Neural progenitor cell (in vitro differentiated cells): ENCODE measurements at regions not wholly inside any gene's neighbourhood (a gene's known extent, or its start where the extent isn't known, plus 50 kb on each side); places are given as distances from the start of the nearest gene placed in this dataset.

ENCODE experiments used
- DNase-seq: peaks from one replicate; pipeline ENCODE4 v3.0.0-alpha.2; 2016; ENCODE audit warnings: low spot score
- H2AFZ ChIP-seq: fragments of 200-600 bp; sonication (generic); replicated peaks from 2 replicates; pipeline ENCODE4 v1.6.1; 2016; ENCODE audit warnings: antibody characterized with exemption
- H3F3A ChIP-seq: fragments of 200-600 bp; sonication (generic); 2 replicates; pipeline ENCODE4 v1.6.1; 2016; ENCODE audit warnings: antibody characterized with exemption, low read depth
- H3K27ac ChIP-seq: fragments of 200-600 bp; sonication (generic); 2 replicates; pipeline ENCODE4 v1.5.1; 2016; ENCODE audit warnings: mild to moderate bottlenecking
- H3K27me3 ChIP-seq: fragments of 200-600 bp; sonication (generic); 2 replicates; pipeline ENCODE4 v1.6.1; 2016; ENCODE audit warnings: mild to moderate bottlenecking, moderate library complexity
- H3K36me3 ChIP-seq: fragments of 200-600 bp; sonication (generic); 2 replicates; pipeline ENCODE4 v1.5.1; 2016
- H3K4me1 ChIP-seq: fragments of 200-600 bp; sonication (generic); 2 replicates; pipeline ENCODE4 v1.6.1; 2016; ENCODE audit warnings: mixed run types
- H3K4me2 ChIP-seq: fragments of 200-600 bp; sonication (generic); 2 replicates; pipeline ENCODE4 v1.6.1; 2016
- H3K4me3 ChIP-seq: fragments of 200-600 bp; sonication (generic); 2 replicates; pipeline ENCODE4 v1.5.1; 2016
- H3K79me2 ChIP-seq: fragments of 200-600 bp; sonication (generic); 2 replicates; pipeline ENCODE4 v1.6.1; 2016; ENCODE audit warnings: low read depth
- H3K9ac ChIP-seq: fragments of 200-600 bp; sonication (generic); 2 replicates; pipeline ENCODE4 v1.6.1; 2016
- H3K9me3 ChIP-seq: fragments of 200-600 bp; sonication (generic); 2 replicates; pipeline ENCODE4 v1.5.1; 2016; ENCODE audit warnings: low read depth
- H4K20me1 ChIP-seq: fragments of 200-600 bp; sonication (generic); 2 replicates; pipeline ENCODE4 v1.6.1; 2016; ENCODE audit warnings: low read depth
- H3K27ac Mint-ChIP-seq: 3 replicates; pipeline ENCODE4 v1.8.0; 2021; ENCODE audit warnings: mixed read lengths
- H3K27me3 Mint-ChIP-seq: 2 replicates; pipeline ENCODE4 v1.8.0; 2022; ENCODE audit warnings: low read depth, mild to moderate bottlenecking, inconsistent platforms, moderate library complexity, mixed read lengths; ENCODE audit not compliant: insufficient read depth
- H3K36me3 Mint-ChIP-seq: 3 replicates; pipeline ENCODE4 v1.8.0; 2021; ENCODE audit warnings: mixed read lengths
- H3K4me1 Mint-ChIP-seq: 3 replicates; pipeline ENCODE4 v1.8.0; 2021; ENCODE audit warnings: mixed read lengths
- H3K4me3 Mint-ChIP-seq: 3 replicates; pipeline ENCODE4 v1.8.0; 2021; ENCODE audit warnings: mild to moderate bottlenecking, moderate library complexity, mixed read lengths
- H3K9me3 Mint-ChIP-seq: 3 replicates; pipeline ENCODE4 v1.8.0; 2020; ENCODE audit warnings: mixed read lengths
- EZH2 ChIP-seq: fragments of 200-600 bp; sonication (generic); IDR thresholded peaks from 2 replicates; pipeline ENCODE4 v1.6.1; 2017; ENCODE audit warnings: antibody characterized with exemption, mild to moderate bottlenecking, moderate library complexity
- EZH2phosphoT487 ChIP-seq: fragments of 200-600 bp; sonication (generic); IDR thresholded peaks from 2 replicates; pipeline ENCODE4 v1.6.1; 2017; ENCODE audit warnings: antibody characterized with exemption
- TF ChIP-seq, protein P1 (sequence below): fragments of 200-600 bp; sonication (generic); IDR thresholded peaks from 2 replicates; pipeline ENCODE4 v1.5.1; 2017; ENCODE audit warnings: antibody characterized with exemption, mild to moderate bottlenecking

DNA sequence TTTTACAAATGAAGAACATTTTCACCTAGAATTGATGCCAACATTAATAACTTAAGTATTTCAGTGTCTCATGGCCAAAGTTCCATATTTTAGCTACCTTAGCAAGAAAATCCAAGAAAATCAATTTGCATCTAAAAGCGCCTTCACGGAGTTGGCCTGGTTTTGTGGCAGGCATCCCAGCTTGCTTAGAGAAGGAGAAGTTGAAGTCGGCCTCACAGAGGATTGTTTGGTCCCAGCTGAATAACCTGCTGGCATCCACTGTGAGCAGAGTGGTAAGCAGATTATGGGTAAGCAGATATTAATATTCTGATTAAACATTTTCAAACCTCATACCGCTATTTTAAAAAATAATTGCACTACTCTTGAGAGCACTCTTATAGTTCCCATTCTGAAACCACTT lies 62.3 kb upstream of the STARD13 start:
- Histone ChIP-seq H3F3A (no peaks in the 10 kb centered on the region), H2AFZ (no peak overlapping the region), H3K4me2 (no peak overlapping the region), H3K79me2 (no peaks in the 10 kb centered on the region), H3K36me3 (no peaks in the 10 kb centered on the region), H3K4me1 (peaks cover 6% of the 10 kb centered on the region), H3K9me3 (no peaks in the 10 kb centered on the region), H4K20me1 (no peaks in the 10 kb centered on the region), H3K4me3 (no peak overlapping the region), H3K27ac (no peak overlapping the region), H3K9ac (no peak overlapping the region), H3K27me3 (peaks cover 48% of the 10 kb centered on the region)
- Mint-ChIP-seq H3K27ac (no peak overlapping the region), H3K4me3 (no peak overlapping the region), H3K4me1 (peaks cover 3% of the 10 kb centered on the region), H3K27me3 (peaks cover 15% of the 10 kb centered on the region), H3K36me3 (peaks cover 2% of the 10 kb centered on the region), H3K9me3 (no peaks in the 10 kb centered on the region)
- TF ChIP-seq EZH2 (no peak), EZH2phosphoT487 (no peak)
- TF ChIP-seq, protein P1, sequence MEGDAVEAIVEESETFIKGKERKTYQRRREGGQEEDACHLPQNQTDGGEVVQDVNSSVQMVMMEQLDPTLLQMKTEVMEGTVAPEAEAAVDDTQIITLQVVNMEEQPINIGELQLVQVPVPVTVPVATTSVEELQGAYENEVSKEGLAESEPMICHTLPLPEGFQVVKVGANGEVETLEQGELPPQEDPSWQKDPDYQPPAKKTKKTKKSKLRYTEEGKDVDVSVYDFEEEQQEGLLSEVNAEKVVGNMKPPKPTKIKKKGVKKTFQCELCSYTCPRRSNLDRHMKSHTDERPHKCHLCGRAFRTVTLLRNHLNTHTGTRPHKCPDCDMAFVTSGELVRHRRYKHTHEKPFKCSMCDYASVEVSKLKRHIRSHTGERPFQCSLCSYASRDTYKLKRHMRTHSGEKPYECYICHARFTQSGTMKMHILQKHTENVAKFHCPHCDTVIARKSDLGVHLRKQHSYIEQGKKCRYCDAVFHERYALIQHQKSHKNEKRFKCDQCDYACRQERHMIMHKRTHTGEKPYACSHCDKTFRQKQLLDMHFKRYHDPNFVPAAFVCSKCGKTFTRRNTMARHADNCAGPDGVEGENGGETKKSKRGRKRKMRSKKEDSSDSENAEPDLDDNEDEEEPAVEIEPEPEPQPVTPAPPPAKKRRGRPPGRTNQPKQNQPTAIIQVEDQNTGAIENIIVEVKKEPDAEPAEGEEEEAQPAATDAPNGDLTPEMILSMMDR: no peak
- DNase-seq: no peak

DNA sequence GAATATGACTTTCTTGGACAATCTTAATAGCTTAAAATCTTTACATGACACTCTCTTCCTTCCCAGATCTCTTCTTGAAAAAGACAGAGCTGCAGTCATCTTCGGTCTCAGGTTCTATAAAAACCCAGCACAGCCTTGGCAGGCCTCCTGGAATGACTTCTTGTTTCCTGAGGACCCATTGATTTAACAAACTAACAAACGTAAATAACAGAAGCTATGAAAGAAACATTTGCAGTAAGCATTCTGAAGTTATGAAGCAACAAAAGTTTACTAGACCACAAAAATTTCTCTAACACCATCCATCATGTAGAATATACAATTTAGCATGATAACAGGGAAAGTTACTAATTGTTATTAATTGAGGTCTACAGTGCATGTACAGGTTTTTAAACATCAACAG lies 62.8 kb upstream of the STARD13 start:
- no peak overlapping the region for H2AFZ ChIP-seq
- no peak overlapping the region for H3K9ac ChIP-seq
- no peak overlapping the region for H3K27ac Mint-ChIP-seq
- H3K9me3 Mint-ChIP-seq: no peaks in the 10 kb centered on the region
- peaks cover 53% of the 10 kb centered on the region for H3K27me3 ChIP-seq
- peaks cover 2% of the 10 kb centered on the region for H3K36me3 Mint-ChIP-seq
- no peaks in the 10 kb centered on the region for H3K36me3 ChIP-seq
- peaks cover 15% of the 10 kb centered on the region for H3K27me3 Mint-ChIP-seq
- H3K4me3 ChIP-seq: no peak overlapping the region
- H3F3A ChIP-seq: no peaks in the 10 kb centered on the region
- no peak for TF ChIP-seq EZH2phosphoT487
- TF ChIP-seq, protein P1: no peak
- no peak for TF ChIP-seq EZH2
- no peak overlapping the region for H3K4me2 ChIP-seq
- H3K4me1 ChIP-seq: peaks cover 6% of the 10 kb centered on the region
- H4K20me1 ChIP-seq: no peaks in the 10 kb centered on the region
- peaks cover 3% of the 10 kb centered on the region for H3K4me1 Mint-ChIP-seq
- no peak overlapping the region for H3K27ac ChIP-seq
- no peaks in the 10 kb centered on the region for H3K79me2 ChIP-seq
- H3K9me3 ChIP-seq: no peaks in the 10 kb centered on the region
- H3K4me3 Mint-ChIP-seq: no peak overlapping the region
- no peak for DNase-seq

DNA sequence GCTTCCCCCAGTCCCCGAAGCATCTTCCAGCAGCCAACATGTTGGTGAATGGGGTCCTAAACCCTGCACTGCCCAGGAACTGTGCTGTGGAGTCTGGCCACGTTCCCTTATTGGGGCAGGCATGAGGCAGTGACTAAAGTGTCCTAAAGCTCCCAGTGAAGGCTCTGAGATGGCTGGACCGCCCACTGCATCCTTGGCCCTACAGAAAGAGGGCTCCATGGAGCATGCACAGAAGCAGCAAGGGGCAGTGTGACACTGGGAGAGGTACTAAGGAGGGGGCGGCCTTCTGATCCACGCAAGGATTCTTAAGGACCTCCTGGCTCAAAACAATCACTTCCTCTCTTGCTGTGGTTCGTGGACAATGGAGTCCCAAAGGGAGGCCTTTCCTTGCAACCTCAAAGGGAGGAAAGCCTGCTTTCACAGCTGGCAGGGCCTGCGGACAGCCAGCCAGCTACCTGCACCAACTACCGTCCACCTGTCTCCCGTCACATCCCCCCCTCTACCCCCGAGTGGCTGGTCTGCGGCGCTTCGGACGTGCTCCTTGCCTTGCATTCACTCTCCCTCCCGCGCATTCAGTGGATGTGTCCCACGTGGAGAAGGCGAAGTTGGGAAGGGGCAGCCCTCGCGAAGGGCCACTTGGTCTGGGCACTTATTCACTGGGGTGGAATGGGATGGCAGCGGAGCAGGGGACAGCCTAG lies 63.9 kb upstream of the STARD13 start:
- Histone ChIP-seq H4K20me1 (no peaks in the 10 kb centered on the region), H3F3A (no peaks in the 10 kb centered on the region), H3K4me1 (peaks cover 6% of the 10 kb centered on the region), H3K27ac (no peak overlapping the region), H3K27me3 (peaks cover 53% of the 10 kb centered on the region), H3K4me3 (peak overlapping the region; percentile 64), H3K79me2 (no peaks in the 10 kb centered on the region), H3K9me3 (no peaks in the 10 kb centered on the region), H3K9ac (no peak overlapping the region), H2AFZ (peak overlapping the region; percentile 94), H3K36me3 (no peaks in the 10 kb centered on the region), H3K4me2 (peak overlapping the region; percentile 94)
- Mint-ChIP-seq H3K36me3 (peaks cover 2% of the 10 kb centered on the region), H3K27me3 (peaks cover 15% of the 10 kb centered on the region), H3K27ac (no peak overlapping the region), H3K4me3 (peak overlapping the region; percentile 78), H3K4me1 (peaks cover 3% of the 10 kb centered on the region), H3K9me3 (no peaks in the 10 kb centered on the region)
- peak; percentile 14 for DNase-seq
- TF ChIP-seq EZH2phosphoT487 (no peak), EZH2 (no peak)
- TF ChIP-seq, protein P1: no peak
